SK-N-SH (cell line): ENCODE measurements at regions not wholly inside any gene's neighbourhood (a gene's known extent, or its start where the extent isn't known, plus 50 kb on each side); places are given as distances from the start of the nearest gene placed in this dataset.

Experiments
- CHD2 ChIP-seq: fragments of 150-350 bp; IDR thresholded peaks from 2 replicates; pipeline ENCODE4 v1.6.1; 2018; ENCODE audit warnings: low read length; ENCODE audit not compliant: partially characterized antibody
- CTCF ChIP-seq: fragments of 200-600 bp; sonication (generic); IDR thresholded peaks from 2 replicates; pipeline ENCODE4 v1.6.1; 2017; ENCODE audit warnings: antibody characterized with exemption, mild to moderate bottlenecking, moderate library complexity
- GABPA ChIP-seq: IDR thresholded peaks from 2 replicates; pipeline ENCODE4 v1.4.0; 2012; ENCODE audit warnings: low read depth, mild to moderate bottlenecking
- MAX ChIP-seq: IDR thresholded peaks from 2 replicates; pipeline ENCODE4 v1.4.0; 2012; ENCODE audit warnings: low read depth
- TF ChIP-seq, protein P1 (sequence below): IDR thresholded peaks from 2 replicates; pipeline ENCODE4 v1.4.0; 2012; ENCODE audit warnings: low read depth, borderline replicate concordance
- TF ChIP-seq, protein P2 (sequence below): fragments of 150-350 bp; IDR thresholded peaks from 2 replicates; pipeline ENCODE4 v1.6.1; 2017; ENCODE audit warnings: antibody characterized with exemption, low read length, low read depth, borderline replicate concordance

DNA sequence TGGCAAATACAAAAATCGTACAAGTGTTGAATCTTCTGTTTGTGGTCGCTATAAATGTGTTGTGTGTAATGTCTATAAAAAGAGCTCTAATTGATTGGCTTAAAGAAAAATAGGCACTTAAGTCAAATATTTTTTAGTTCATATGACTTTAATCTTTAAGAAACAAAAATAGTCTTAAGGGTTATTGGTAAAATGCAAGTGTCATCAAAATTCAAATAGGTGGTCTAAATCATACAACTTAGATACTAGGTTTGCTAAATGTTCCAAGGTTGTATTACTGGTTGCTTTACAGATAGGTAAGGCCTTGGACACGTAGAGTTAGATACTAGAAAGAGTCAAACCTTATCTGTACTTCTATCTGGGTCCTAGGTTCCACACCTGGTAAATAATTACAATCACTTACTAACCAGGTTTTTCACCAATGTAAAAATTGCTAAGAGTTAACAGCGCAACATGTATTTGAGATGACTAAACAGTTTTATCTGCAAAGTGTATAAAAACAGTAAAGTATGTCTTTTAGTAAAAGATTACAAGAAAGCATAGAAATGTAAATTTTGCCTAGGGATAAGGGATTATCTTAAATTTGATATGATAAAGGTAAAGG, 91.1 kb upstream of the GNAZ start:
- no peak for TF ChIP-seq CTCF
- TF ChIP-seq, protein P1, sequence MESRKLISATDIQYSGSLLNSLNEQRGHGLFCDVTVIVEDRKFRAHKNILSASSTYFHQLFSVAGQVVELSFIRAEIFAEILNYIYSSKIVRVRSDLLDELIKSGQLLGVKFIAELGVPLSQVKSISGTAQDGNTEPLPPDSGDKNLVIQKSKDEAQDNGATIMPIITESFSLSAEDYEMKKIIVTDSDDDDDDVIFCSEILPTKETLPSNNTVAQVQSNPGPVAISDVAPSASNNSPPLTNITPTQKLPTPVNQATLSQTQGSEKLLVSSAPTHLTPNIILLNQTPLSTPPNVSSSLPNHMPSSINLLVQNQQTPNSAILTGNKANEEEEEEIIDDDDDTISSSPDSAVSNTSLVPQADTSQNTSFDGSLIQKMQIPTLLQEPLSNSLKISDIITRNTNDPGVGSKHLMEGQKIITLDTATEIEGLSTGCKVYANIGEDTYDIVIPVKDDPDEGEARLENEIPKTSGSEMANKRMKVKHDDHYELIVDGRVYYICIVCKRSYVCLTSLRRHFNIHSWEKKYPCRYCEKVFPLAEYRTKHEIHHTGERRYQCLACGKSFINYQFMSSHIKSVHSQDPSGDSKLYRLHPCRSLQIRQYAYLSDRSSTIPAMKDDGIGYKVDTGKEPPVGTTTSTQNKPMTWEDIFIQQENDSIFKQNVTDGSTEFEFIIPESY: no peak
- TF ChIP-seq MAX: no peak
- TF ChIP-seq, protein P2, sequence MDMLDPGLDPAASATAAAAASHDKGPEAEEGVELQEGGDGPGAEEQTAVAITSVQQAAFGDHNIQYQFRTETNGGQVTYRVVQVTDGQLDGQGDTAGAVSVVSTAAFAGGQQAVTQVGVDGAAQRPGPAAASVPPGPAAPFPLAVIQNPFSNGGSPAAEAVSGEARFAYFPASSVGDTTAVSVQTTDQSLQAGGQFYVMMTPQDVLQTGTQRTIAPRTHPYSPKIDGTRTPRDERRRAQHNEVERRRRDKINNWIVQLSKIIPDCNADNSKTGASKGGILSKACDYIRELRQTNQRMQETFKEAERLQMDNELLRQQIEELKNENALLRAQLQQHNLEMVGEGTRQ: no peak
- TF ChIP-seq CHD2: no peak
- no peak for TF ChIP-seq GABPA
